GM12878 (cell line): ENCODE measurements at regions not wholly inside any gene's neighbourhood (a gene's known extent, or its start where the extent isn't known, plus 50 kb on each side); places are given as distances from the start of the nearest gene placed in this dataset.

ENCODE experiments used
- ATAC-seq: fragments of 200-7000 bp; cut with Tn5 transposase; 3 replicates; pipeline ENCODE4 v1.9.1; 2020; ENCODE audit warnings: mild to moderate bottlenecking, moderate library complexity
- BruUV-seq: library from RNA; stranded (reverse); fragments of 400-500 nt; replicated peaks from 2 replicates; lab custom pipeline; 2021; lab: Mats Ljungman, UMichigan
- CTCF ChIA-PET: fragments of 300-600 bp; sonication (Branson Sonifier 250); formaldehyde crosslinking; extraction: SDS; loops from one replicate; lab custom pipeline; 2021; ENCODE audit warnings: inconsistent platforms; lab: Yijun Ruan, JAX
- POLR2A ChIA-PET: fragments of 350-600 bp; formaldehyde crosslinking; extraction: SDS; loops from one replicate; lab custom pipeline; 2021; ENCODE audit warnings: inconsistent platforms; lab: Charles Lee
- RAD21 ChIA-PET: fragments of 300-600 bp; sonication (Branson Sonifier 250); formaldehyde crosslinking; loops from one replicate; lab custom pipeline; 2023; ENCODE audit warnings: antibody characterized with exemption; ENCODE audit not compliant: unreplicated experiment; lab: Charles Lee
- SMC1A ChIA-PET: fragments of 300-600 bp; sonication (Branson Sonifier 250); formaldehyde crosslinking; loops from one replicate; lab custom pipeline; 2023; ENCODE audit not compliant: unreplicated experiment, uncharacterized antibody; lab: Charles Lee
- DNase-seq: peaks from one replicate; pipeline ENCODE4 v3.0.0-alpha.2; 2011; ENCODE audit warnings: low read depth, low spot score
- FAIRE-seq: peaks from 3 replicates; lab custom pipeline; 2011; peaks lifted over from hg19 to GRCh38; lab: Jason Lieb, UNC
- H2AFZ ChIP-seq: 2 replicates; pipeline ENCODE4 v1.6.0; 2011; ENCODE audit warnings: low read depth, low read length, control low read depth; ENCODE audit not compliant: control insufficient read depth
- H3K27ac ChIP-seq: 2 replicates; pipeline ENCODE4 v1.5.1; 2011; ENCODE audit warnings: control low read depth; ENCODE audit not compliant: control insufficient read depth, insufficient read depth
- H3K27me3 ChIP-seq, 2 experiments: replicated peaks in 1 of 2; 2 replicates each; pipeline versions ENCODE4 v1.6.0 to v1.6.1; 2011; ENCODE audit warnings: low read length in 1 of 2; ENCODE audit not compliant: control insufficient read depth in 2 of 2, insufficient read depth in 2 of 2
- H3K36me3 ChIP-seq, 2 experiments: 2 replicates each; pipeline ENCODE4 v1.5.1; 2011; ENCODE audit warnings: low read length in 1 of 2; ENCODE audit not compliant: control insufficient read depth in 2 of 2, insufficient read depth in 2 of 2
- H3K4me1 ChIP-seq: 2 replicates; pipeline ENCODE4 v1.6.1; 2011; ENCODE audit warnings: mild to moderate bottlenecking, low read length, moderate library complexity, mixed read lengths; ENCODE audit not compliant: control insufficient read depth, insufficient read depth
- H3K4me2 ChIP-seq: 2 replicates; pipeline ENCODE4 v1.6.0; 2011; ENCODE audit warnings: control low read depth; ENCODE audit not compliant: control insufficient read depth, insufficient read depth
- H3K4me3 ChIP-seq: fragments of 200-600 bp; sonication (generic); 2 replicates; pipeline ENCODE4 v1.5.1; 2016
- H3K79me2 ChIP-seq: 2 replicates; pipeline ENCODE4 v1.6.0; 2011; ENCODE audit warnings: low read length; ENCODE audit not compliant: control insufficient read depth, insufficient read depth
- H3K9ac ChIP-seq: 2 replicates; pipeline ENCODE4 v1.8.0; 2011; ENCODE audit warnings: low read length, control low read depth, mixed read lengths; ENCODE audit not compliant: control insufficient read depth, insufficient read depth
- H3K9me3 ChIP-seq: replicated peaks from 3 replicates; pipeline ENCODE4 v1.5.1; 2011; ENCODE audit warnings: mild to moderate bottlenecking, low read length; ENCODE audit not compliant: control insufficient read depth, insufficient read depth
- H4K20me1 ChIP-seq: 2 replicates; pipeline ENCODE4 v1.6.0; 2011; ENCODE audit not compliant: control insufficient read depth, insufficient read depth
- ASH2L ChIP-seq: fragments of 300-600, 200-600 bp; sonication (generic); IDR thresholded peaks from 2 replicates; pipeline ENCODE4 v1.6.1; 2017; ENCODE audit warnings: low read depth, mild to moderate bottlenecking, borderline replicate concordance
- BCL11A ChIP-seq: IDR thresholded peaks from 2 replicates; pipeline ENCODE4 v1.6.1; 2011; ENCODE audit warnings: low read depth, low read length
- CREB1 ChIP-seq: IDR thresholded peaks from 2 replicates; pipeline ENCODE4 v1.6.1; 2012; ENCODE audit warnings: low read depth, mild to moderate bottlenecking, inconsistent platforms
- CREM ChIP-seq: IDR thresholded peaks from 2 replicates; pipeline ENCODE4 v1.6.1; 2014; ENCODE audit warnings: antibody characterized with exemption, low read depth
- CTCF ChIP-seq, 3 experiments: IDR thresholded peaks in 2 of 3; conservative IDR thresholded peaks in 1 of 3; 2 replicates each; pipeline ENCODE4 v1.5.1; 2011; ENCODE audit warnings: low read depth in 3 of 3, low read length in 3 of 3, mild to moderate bottlenecking in 3 of 3, control low read depth in 2 of 3, moderate library complexity in 2 of 3, inconsistent platforms in 1 of 3, mixed read lengths in 1 of 3; ENCODE audit not compliant: control insufficient read depth in 2 of 3, insufficient read depth in 1 of 3; ENCODE audit errors: extremely low read depth in 1 of 3
- ELK1 ChIP-seq: IDR thresholded peaks from 2 replicates; pipeline ENCODE4 v1.6.1; 2012; ENCODE audit warnings: low read depth, low read length, improper control_type of control experiment
- IKZF2 ChIP-seq, 2 experiments: fragments of 450-650 bp; IDR thresholded peaks; 2 replicates each; pipeline ENCODE4 v1.6.1; 2017; ENCODE audit warnings: mild to moderate bottlenecking in 2 of 2, moderate library complexity in 2 of 2
- MXI1 ChIP-seq: fragments of 150-350 bp; IDR thresholded peaks from 2 replicates; pipeline ENCODE4 v1.6.1; 2011; ENCODE audit warnings: low read depth, mild to moderate bottlenecking, inconsistent platforms, low read length, improper control_type of control experiment
- MYC ChIP-seq: IDR thresholded peaks from 2 replicates; pipeline ENCODE4 v1.6.1; 2011; ENCODE audit warnings: mild to moderate bottlenecking, low read length, moderate library complexity, inconsistent platforms; ENCODE audit not compliant: insufficient read depth, insufficient replicate concordance, insufficient read length, severe bottlenecking
- NKRF ChIP-seq: fragments of 450-650 bp; conservative IDR thresholded peaks from 2 replicates; pipeline ENCODE4 v1.6.1; 2017; ENCODE audit warnings: mild to moderate bottlenecking, moderate library complexity
- NRF1 ChIP-seq: conservative IDR thresholded peaks from 2 replicates; pipeline ENCODE4 v1.6.1; 2011; ENCODE audit warnings: mild to moderate bottlenecking, low read depth, low read length, improper control_type of control experiment
- POU2F2 ChIP-seq: IDR thresholded peaks from 3 replicates; pipeline ENCODE4 v1.6.1; 2011; ENCODE audit warnings: low read depth, mild to moderate bottlenecking, low read length, borderline replicate concordance
- RB1 ChIP-seq: fragments of 450-650 bp; formaldehyde crosslinking; IDR thresholded peaks from 2 replicates; pipeline ENCODE4 v1.6.1; 2017; ENCODE audit warnings: mild to moderate bottlenecking, borderline replicate concordance
- SMC3 ChIP-seq: IDR thresholded peaks from 2 replicates; pipeline ENCODE4 v1.6.1; 2011; ENCODE audit warnings: low read length, improper control_type of control experiment, borderline replicate concordance
- USF2 ChIP-seq: IDR thresholded peaks from 2 replicates; pipeline ENCODE4 v1.6.1; 2011; ENCODE audit warnings: low read depth, low read length, improper control_type of control experiment, borderline replicate concordance
- YBX1 ChIP-seq: fragments of 450-650 bp; IDR thresholded peaks from 2 replicates; pipeline ENCODE4 v1.6.1; 2016; ENCODE audit warnings: antibody characterized with exemption
- ZNF207 ChIP-seq: fragments of 450-650 bp; IDR thresholded peaks from 2 replicates; pipeline ENCODE4 v1.6.1; 2014; ENCODE audit warnings: antibody characterized with exemption, mild to moderate bottlenecking, borderline replicate concordance
- ZNF24 ChIP-seq: fragments of 450-650 bp; IDR thresholded peaks from 2 replicates; pipeline ENCODE4 v1.6.1; 2017; ENCODE audit warnings: antibody characterized with exemption, mild to moderate bottlenecking
- ZNF384 ChIP-seq: IDR thresholded peaks from 2 replicates; pipeline ENCODE4 v1.6.1; 2012; ENCODE audit warnings: low read depth, mild to moderate bottlenecking, low read length, improper control_type of control experiment, borderline replicate concordance
- WGBS: methylation state at CpG from one replicate; pipeline ENCODE4 v1.1.6; 2016; ENCODE audit warnings: low lambda C conversion rate; ENCODE audit not compliant: insufficient replicate concordance, insufficient coverage; ENCODE audit errors: missing lambda C conversion rate; 5-methylcytosine and 5-hydroxymethylcytosine counted together
- in situ Hi-C: fragments of 300-500 bp; cut with MboI; formaldehyde crosslinking; loops from 9 replicates; pipeline ENCODE4 v1.14.3; 2018; ENCODE audit warnings: mixed read lengths
- intact Hi-C: fragments of 100-400 bp; cut with micrococcal nuclease; formaldehyde crosslinking; loops from one replicate; pipeline ENCODE4 v1.14.2; 2022; ENCODE audit not compliant: unreplicated experiment

- Histone ChIP-seq H3K9me3 (no peaks in the 10 kb centered on the region), H3K4me3 (no peak overlapping the region), H3K9ac (no peak overlapping the region), H3K27ac (no peak overlapping the region), H3K79me2 (no peaks in the 10 kb centered on the region), H3K36me3 (no peaks in the 10 kb centered on the region), H3K4me1 (no peaks in the 10 kb centered on the region), H4K20me1 (no peaks in the 10 kb centered on the region), H2AFZ (no peak overlapping the region), H3K27me3 (peaks cover 5 to 11% of the 10 kb centered on the region in 2 experiments; a peak in 2 of 4 replicates), H3K4me2 (no peak overlapping the region)
- CTCF ChIA-PET: no interaction called here
- intact Hi-C loops (no loop called here), in situ Hi-C loops (no loop called here)
- ATAC-seq (no peak), DNase-seq (no peak), FAIRE-seq (no peak)
- SMC1A ChIA-PET: no interaction called here
- 21% methylated on average over 22 of the region's 22 CpGs for WGBS
- POLR2A ChIA-PET: no interaction called here
- RAD21 ChIA-PET: no interaction called here
- BruUV-seq: no TSS peak
- TF ChIP-seq BCL11A (no peak), POU2F2 (no peak), NRF1 (no peak), IKZF2 (IDR thresholded peaks at IDR 0.05) (no peak), NKRF (no peak), ZNF24 (no peak), ZNF207 (no peak), MXI1 (no peak), CTCF (IDR thresholded peaks at IDR 0.05 in 2 of 3, conservative IDR thresholded peaks at IDR 0.05 in 1 of 3; ENCODE audit: control insufficient read depth in 2 of 3, extremely low read depth in 1 of 3, insufficient read depth in 1 of 3, low read depth in 3 of 3, low read length in 3 of 3) (no peak), ASH2L (no peak), SMC3 (no peak), CREB1 (no peak), CREM (no peak), RB1 (no peak), USF2 (no peak), ELK1 (no peak), YBX1 (no peak), MYC (no peak), ZNF384 (no peak)
These were observed 84.8 kb downstream of the RBFOX3 start for GRCh38 chr17:79525793-79526677.
